AG10803 (cell line): ENCODE measurements at regions not wholly inside any gene's neighbourhood (a gene's known extent, or its start where the extent isn't known, plus 50 kb on each side); places are given as distances from the start of the nearest gene placed in this dataset.

Source experiments
- DNase-seq: peaks from one replicate; pipeline ENCODE4 v3.0.0; 2010; ENCODE audit warnings: low read depth
- H3K4me3 ChIP-seq: 2 replicates; pipeline ENCODE4 v1.5.1; 2011; ENCODE audit warnings: mild to moderate bottlenecking, low read length, control low read depth
- CTCF ChIP-seq: conservative IDR thresholded peaks from 2 replicates; pipeline ENCODE4 v1.5.1; 2011; ENCODE audit warnings: mild to moderate bottlenecking, low read length, control low read depth, inconsistent platforms

DNA sequence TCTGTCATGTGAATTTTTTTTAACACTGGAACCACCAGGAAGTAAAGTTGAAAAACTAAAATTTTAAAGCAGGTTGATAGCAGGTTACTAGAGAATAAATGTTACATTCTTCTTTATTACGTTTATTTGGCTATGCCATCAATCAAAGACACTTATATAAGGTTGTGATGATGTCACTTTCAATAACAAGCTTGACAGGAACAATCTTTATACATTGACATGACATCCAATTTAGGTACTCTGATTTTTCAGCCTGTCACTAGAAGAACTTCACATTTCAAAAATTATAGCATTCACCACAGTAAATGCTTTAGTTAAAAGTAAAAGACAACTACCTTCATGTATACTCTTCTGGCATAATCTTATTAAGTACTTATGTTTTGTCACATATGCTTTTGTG lies 696.8 kb upstream of the NCAM2 start:
- TF ChIP-seq CTCF, result no peak
- no peak for DNase-seq
- H3K4me3 ChIP-seq, result no peak overlapping the region

DNA sequence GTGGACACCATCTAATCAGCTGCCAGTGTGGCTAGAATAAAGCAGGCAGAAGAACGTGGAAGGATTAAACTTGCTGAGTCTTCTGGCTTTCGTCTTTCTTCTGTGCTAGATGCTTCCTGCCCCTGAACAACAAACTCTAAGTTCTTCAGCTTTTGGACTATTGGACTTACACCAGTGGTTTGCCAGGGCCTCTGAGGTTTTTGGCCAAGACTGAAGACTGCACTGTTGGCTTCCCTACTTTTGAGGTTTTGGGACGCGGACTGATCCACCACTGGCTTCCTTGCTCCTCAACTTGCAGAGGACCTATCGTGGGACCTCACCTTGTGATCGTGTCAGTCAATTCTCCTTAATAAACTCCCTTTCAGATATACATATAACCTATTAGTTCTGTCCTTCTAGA lies 696.1 kb upstream of the NCAM2 start:
- DNase-seq, result no peak
- TF ChIP-seq CTCF, result no peak
- H3K4me3 ChIP-seq, result no peak overlapping the region

DNA sequence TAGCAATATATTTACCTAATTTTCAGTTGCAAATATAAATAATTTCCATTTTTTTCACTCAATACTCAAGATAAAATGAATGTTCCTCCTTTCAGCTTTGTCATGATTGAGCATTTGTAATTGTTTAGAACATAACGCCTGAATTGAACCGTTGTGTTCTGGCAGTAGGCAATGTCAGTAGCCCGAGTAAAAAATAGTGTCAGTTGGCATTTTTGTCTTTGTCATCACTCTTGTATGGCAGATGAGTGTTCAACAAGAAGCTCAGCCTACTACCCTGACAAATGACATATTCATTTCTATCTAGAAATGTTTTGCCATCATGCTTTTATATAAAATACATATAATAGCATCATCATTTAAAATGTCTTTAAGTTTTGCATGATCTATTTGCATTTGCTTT lies 691.4 kb upstream of the NCAM2 start:
- DNase-seq, result no peak
- TF ChIP-seq CTCF, result no peak
- H3K4me3 ChIP-seq, result no peak overlapping the region

GRCh38 chr21:20308586-20309315 lies 689.5 kb upstream of the NCAM2 start:
- H3K4me3 ChIP-seq, result no peak overlapping the region
- no peak for TF ChIP-seq CTCF
- no peak for DNase-seq

DNA sequence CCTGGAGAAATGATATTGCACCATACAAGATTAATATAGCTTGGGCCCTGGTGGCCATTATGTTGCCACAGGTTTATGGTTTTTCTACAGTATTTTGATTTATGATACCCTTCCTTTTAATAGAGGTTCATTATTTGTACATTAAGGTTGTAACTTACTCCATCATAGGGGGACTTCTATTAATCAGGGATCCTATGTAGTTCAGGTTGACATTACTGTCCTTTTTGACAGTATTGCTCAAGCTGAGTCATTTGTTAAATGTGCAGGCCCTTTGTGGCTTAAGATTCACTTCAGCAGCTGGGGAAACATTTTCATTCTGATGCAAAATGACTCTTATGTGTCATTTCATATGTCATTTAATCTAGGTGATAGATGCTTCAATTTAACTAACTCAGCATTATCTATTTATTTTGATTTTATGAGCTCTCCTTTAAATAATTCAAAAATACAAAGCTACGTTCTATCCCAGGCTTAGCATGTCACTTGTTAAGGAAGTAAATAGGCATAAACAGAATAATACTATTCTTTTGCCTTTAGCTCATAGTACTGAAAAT lies 686.9 kb upstream of the NCAM2 start:
- no peak overlapping the region for H3K4me3 ChIP-seq
- no peak for DNase-seq
- TF ChIP-seq CTCF, result no peak

DNA sequence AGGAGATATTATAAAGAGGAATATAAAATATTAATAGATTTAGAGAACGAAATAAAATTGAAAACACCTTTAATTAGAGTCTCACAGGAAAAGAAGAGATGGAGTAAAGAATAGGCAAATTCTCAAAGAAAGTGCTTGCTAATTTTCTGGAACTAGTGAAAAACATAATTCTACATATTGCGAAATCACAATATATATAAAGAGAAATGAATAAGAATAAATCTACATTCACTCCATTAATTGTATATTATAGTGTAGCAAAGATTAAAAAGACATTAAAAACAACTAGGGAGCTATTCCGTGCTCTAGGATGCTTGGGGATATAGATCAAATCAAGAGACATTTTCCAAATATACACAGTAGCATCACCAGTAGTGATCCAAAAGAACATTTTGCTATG lies 685.2 kb upstream of the NCAM2 start:
- H3K4me3 ChIP-seq, result no peak overlapping the region
- no peak for DNase-seq
- TF ChIP-seq CTCF, result no peak

GRCh38 chr21:20315042-20315441 lies 683.2 kb upstream of the NCAM2 start:
- no peak for TF ChIP-seq CTCF
- DNase-seq, result no peak

More at GRCh38 chr21:20315042-20315441, 683.2 kb upstream of the NCAM2 start:
- H3K4me3 ChIP-seq, result no peak overlapping the region
